DMS114 treated with DMSO at 0.1 percent for 48 hours (cell line): ENCODE measurements at regions not wholly inside any gene's neighbourhood (a gene's known extent, or its start where the extent isn't known, plus 50 kb on each side); places are given as distances from the start of the nearest gene placed in this dataset.

Source experiments
- DNase-seq: peaks from one replicate; lab custom pipeline; 2025; ENCODE audit not compliant: unreplicated experiment; lab: John Stamatoyannopoulos, UW

DNA sequence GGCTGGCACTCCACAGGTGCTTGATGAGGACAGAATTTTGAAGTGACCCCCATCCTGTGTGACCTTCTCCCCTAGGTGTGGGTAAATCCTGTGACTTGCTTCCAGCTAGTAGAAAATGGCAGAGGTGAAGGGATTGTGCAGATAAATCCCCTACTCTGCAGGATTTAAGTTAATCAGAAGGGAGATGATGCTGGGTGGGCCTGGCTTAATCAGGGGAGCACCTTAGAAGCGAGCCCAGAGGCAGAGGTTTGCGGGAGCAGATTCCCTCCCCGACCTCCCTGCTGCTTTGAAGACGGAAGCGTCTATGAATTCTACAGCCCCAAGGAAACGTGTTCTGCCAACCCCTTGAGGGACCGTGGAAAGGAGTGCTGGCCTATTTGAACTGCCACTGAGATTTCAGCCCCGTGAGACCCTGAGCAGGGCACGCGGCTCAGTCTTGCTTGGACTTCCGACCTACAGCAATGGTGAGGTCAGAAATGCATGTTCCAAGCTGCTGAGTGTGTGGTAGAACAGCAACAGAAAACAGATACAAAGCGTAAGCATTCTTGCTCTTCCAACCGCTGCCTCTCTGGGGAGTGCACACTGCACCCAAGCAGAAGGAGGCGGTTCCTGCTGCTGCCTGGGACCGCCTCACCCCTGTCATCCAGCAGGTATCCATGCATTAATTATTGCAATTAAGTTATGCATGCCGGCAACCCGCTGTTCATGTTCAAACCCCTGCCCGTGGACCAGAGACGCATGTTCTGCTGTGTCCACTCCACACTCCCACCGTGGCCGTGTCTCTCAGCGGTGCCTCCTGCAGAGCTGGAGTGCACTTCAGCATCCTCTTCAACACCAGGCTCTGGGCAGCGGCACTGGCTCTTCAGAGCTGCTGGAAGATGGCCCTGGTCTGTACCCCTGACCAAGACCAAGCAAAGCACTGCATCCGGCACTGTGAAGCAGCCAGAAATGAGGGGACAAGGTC is 54.6 kb upstream of the RXRA start:
- no peak for DNase-seq

DNA sequence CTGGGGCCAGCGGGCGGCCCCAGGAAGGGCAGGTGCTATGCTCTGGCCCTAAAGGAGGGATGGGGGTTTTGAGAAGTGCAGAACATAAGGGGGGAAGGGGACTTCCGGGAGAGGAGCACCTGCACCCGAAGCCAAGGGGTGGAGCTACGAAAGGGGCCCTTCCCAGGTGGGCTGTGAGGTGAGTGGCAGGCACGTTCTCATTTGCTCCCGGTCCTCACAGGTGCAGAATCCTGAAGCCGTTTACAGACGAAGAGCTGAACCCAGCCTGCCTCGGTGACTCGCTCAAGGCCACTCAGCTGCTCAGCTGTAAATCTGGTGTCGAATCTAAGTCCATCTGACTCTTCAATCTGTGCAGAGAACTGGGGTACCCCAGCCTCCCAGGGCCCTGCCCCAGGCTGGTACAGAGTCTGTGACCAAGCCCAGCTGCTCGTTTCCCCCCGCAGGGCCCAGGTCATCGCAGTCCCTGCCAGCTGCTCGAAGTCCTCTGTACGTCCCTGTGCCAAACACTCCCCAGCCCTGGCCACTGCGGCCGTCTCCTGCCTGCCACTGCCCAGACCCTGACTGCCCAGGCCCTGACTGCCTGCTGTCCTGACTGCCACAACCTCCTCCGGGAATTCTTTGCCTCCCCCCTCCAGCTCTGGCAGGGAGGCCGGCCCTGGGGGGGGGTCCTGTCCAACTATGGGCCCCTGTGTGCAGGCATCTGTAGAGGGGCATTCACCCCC is 53.8 kb upstream of the RXRA start:
- no peak for DNase-seq

DNA sequence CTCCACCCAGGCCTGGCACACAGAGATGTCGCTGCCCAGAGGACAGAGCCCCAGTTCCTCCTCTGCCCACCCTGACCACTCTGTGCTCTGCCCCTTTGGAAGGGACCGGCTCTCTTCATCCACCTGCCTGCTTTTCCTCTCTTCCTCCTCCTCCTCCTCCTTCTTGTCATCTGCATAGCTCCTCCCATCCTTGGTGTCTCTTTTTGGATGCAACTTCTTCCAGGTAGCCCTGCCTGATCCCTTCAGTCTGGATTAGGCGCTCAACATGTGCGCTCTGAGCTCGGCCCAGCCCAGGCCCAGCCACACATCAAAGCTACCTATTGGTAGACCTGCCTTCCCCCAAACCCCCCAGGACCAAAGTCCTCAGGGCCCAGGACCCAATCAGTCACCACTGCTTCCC is 52.6 kb upstream of the RXRA start:
- no peak for DNase-seq

DNA sequence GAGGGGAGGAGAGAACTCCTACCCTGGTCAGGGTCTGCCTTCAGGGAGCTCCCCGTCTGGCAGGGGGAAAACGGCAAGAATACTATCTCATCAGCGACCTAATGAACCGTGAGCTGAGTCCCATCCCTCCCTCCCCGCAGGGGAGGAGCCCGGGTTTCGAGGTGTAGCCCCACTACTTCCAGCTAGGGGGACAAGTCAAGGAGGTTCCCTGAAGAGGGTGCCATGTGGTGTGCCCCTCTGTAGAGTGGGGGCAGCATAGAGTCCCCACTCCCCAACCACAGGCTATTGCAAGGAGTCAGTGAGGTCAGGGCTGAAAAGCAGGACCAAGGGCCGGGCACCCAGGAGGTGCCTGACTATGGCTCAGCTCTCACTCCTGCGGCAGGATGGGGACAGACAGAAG is 50.9 kb upstream of the RXRA start:
- no peak for DNase-seq

DNA sequence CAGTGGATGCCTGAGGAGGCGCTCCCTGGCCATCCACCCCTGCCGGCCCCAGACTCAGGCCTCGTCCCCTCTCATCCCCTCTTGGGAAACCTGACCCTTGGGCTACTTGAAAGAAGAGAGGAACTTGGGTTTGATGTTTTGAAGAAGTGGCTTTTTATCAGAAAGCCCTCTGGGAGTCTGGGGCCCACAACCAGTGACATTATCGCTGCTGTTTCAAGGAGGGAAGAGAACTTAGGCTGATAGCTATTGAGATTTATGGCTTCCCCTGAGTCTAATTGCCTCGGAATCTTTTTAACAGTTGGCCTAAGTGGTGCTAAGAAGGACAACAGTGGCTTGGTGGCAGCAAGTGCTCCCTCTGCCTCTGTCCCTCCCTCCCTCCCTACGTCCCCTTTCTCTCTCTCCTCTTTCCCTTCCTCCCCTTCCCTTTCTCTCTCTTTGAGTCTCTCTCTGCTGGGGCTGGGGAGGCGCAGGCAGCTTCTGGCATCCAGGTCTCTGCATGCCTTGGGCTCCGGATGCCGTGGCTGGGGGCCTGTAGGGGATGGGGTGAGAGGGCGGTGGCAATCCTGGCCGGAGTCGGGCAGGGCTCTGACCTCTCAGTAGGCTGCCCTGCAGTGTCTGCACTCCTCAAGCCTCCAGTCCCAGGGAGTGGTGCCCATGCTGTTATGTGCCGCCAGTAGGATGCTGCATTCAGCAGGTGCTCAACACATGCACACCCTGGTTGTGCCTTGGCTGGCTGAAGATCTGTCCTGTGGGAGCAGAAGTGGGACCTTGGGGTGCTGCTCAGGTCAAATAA is 49.6 kb upstream of the RXRA start:
- DNase-seq, result no peak
